SKM-1 (cell line): ENCODE measurements at regions not wholly inside any gene's neighbourhood (a gene's known extent, or its start where the extent isn't known, plus 50 kb on each side); places are given as distances from the start of the nearest gene placed in this dataset.
A peak's percentile ranks its signal among the peaks of the same experiment; 100 is the strongest.

Source experiments
- DNase-seq: peaks from one replicate; lab custom pipeline; 2025; ENCODE audit not compliant: unreplicated experiment; lab: John Stamatoyannopoulos, UW

DNA sequence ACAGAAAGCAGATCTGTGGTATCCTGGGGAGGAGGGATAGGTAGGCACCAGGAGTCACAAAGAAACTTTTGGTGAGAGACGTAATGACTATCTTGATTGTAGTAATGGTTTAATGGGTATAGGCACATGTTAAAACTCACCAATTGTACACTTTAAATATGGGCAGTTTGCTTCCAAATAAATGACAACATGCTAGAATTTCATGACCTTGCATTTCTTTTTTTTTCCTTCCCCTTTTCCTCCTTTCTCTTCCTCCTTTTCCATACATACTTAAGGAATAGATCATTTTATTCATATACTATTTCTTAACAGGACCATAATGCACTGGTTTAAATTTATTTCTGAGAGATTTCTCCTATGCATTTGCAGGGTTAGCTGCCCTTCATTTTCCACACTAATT lies 341.8 kb downstream of the TMEM182 start:
- DNase-seq = no peak

DNA sequence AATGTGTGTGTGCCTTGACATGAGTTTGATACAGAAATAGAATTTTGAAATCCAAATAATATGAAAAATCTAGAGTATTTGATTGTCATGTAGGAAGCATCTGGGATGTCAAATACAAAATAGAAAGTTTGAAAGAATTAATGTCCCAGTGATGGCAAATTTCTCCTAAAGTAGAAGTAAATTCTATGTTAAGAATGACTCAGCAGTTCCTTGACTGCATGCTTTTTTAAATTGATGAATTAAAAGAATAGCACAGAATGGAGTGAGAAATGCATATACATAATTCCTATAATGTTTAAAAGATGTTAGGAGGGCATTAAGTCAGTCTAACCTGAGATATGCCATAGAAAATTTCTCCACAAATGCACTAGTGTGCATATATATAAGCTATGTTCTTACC lies 357.5 kb downstream of the TMEM182 start:
- no peak for DNase-seq

DNA sequence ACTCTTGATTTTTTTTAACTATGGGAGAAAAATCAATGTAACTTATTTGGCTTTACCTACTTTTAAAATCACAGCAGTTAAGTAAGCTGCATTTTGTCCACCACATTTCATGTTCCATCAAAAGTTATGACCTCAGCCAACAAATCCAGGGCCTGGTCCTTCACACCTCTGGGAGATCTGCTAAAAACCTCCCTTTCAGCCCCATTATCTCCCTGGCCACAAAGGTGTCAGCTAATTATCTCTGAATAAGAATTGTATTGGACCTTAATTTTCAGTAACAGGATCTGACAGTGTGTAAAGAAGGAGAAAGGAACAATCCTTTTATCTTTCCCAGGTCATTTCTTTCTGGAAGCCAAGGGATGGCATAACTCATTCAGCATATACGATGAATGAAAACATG lies 359.3 kb downstream of the TMEM182 start:
- DNase-seq = no peak

DNA sequence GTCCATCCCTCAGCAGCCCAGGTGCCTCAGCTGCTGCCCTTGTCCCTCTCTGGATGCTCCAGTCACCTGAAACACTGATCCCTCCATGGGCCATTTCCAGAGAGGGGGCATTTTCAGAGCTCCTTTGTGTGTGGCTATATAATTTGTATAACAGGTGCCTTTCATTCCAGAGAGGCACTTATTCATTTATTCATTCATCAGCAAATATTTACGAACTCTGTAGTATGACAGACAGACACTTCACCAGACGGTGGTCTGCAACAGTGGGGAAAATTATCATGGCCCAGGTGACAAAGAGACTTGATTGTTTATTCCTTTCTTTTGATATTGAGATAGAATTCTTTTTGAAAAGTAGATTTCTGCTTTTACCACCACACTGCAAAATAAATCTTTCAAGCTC lies 361.7 kb downstream of the TMEM182 start:
- no peak for DNase-seq

DNA sequence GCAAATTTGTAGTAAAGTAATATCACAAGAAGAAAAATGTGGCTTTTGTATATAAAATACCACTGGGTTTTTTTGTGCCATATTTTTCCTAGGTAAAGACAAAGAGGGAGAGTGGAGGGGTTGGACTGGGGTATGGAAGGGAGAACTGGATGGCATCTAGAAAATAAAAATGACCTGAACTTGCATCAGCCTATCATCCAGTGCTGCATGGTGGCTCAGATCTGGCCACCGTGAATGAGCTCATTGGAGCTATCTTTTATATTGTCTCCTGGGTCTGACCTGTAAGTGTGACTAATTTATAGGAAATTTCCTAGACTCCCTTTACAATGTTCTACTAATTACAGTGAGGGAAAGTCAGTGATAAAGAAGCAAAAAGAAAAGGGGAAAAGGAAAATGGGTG lies 369.0 kb downstream of the TMEM182 start:
- no peak for DNase-seq

DNA sequence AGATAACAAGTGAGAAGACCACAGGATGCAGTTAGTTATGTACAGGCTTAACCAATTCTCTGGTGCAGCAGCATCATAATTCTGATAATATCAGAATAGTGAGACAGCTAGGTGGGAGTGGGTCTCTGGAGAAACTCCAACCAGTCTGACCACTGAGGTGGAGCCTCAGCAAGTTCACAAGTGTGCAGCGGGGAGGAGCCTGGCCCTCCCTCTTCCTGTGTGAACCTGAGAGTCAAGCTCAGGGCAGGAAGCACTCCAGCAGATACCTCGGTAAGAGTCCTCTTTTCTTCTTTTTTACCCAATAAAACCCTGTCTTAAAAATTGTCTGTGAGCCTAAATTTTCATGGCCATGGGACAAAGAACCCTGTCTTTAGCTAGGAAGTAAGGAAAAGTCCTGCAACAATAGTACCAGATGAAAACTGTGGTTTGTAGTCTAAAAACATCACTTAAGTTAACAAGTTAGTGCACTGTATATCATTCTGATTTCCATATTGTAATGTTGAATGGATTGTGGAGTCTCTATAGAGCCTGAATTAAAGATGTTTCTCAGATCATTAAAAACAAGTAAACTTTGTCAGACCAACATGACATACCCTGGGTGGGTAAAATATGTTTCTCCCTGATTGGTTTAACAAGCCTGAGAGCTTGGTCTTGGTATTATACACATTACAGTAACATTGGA lies 370.8 kb downstream of the TMEM182 start:
- no peak for DNase-seq

DNA sequence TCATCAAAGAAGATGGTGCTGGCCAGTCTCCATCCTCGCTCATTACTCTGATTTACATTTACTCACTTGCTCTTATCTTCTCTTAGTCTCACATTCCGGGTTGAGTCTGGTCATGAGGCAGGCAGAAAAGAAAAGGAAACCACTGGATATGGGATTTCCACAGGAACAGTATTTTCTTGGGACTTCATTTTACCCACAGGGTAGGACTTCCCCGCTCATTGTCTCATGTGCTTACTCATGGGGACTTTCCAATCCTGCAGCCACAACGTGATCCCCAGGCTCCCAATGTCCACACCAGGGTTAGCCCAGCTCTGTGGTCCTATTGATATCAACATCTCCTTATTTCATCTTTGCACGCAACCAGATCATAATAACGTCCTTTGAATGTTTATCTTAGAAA lies 373.8 kb downstream of the TMEM182 start:
- no peak for DNase-seq

DNA sequence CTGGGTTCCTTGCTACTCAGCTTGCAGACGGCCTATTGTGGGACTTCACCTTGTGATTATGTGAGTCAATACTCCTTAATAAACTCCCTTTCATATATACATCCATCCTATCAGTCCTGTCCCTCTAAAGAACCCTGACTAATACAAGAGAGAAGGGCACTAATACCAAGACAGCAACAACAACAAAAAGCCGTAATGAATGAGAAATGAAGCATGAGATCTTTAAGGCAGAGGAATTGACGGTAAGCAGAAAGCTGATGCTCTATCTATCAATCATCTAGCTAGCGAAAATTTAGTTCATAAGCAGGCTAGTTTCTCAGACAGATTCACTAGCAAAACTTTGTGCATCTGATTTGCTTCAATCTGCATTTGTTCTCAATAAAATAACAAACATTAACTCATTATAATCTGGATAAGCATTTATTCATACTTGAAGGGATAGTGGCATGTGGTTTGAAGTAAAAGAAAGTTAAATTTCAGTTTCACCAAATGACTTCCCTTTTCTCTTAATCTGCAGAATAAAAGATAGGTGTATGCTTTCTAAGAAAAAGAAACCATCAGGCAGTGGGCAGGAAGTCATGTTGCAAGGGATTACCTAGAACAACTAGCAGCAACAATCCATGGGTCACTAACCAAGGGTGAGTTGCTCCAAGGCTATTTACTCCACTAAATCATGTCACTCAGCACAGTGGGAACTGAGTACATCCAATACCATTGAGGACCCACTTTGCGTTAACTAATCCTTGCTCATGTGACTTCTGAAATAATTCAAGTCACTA lies 376.5 kb downstream of the TMEM182 start:
- DNase-seq = no peak

DNA sequence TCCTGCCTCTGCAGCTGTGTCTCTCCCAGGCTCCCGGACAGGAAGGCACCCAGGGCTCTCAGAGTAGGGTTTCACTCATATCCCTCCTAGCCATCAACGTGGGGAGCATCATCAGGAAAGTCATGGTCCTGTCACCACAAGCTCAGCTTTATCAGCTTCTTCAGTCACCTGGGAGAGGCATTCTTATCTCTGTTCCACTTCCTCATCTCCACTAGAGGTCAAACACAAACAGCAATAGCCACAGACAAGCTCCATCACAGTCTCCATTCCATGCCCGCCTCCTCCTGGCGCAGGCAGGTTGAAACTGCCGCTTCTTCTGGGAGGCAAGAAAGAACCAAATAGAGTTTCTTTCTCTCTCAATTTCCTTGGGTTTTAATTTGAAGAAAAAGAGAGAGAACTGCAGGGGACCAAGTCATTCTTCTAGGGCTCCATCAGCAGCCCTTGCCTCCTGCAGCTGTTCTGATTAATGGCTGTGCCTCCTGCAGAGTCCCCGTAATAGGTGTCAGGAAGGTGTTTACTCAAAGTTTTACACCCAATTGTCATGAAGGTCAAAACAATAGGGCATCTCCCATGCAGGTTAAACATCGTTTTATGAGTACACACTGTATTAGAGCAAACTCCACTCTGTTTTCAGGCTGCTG lies 377.9 kb downstream of the TMEM182 start:
- no peak for DNase-seq

DNA sequence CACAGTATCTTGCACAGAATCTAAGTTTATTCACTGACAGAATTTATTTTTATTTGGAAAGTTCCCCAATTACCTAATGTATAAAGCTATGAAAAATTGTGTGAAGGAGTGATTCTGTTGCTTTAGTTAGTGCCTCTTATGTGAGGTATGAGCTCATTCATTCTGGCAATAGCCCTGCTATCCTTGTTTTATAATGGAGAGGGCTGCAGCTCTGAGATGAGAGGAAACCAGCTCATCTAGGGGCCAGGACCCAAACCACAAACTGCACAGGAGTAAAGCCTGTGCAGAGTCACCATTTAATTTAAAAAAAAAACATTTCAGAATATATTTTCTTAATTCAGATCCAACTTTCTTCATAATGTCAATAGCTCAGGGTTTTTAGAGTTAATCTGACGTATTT lies 383.0 kb downstream of the TMEM182 start:
- no peak for DNase-seq

DNA sequence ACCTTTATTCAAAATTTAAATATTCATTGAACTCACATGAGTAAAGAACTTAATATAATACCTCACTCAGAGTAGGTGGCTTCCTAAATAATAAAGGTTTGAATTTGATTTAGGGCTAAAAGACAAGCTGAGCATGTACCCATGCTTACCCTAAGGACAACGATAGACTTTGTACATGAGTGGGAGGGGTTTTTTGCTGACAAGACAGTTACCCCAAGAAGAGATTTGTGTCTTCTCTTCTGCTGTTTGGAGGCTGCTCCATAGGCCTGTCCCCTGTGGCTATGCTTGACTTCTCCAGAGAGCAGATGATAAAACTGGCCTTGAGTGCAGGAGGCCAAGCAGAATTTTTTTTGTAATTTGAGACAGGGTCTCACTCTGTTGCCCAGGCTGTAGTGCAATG lies 383.9 kb downstream of the TMEM182 start:
- DNase-seq = no peak

DNA sequence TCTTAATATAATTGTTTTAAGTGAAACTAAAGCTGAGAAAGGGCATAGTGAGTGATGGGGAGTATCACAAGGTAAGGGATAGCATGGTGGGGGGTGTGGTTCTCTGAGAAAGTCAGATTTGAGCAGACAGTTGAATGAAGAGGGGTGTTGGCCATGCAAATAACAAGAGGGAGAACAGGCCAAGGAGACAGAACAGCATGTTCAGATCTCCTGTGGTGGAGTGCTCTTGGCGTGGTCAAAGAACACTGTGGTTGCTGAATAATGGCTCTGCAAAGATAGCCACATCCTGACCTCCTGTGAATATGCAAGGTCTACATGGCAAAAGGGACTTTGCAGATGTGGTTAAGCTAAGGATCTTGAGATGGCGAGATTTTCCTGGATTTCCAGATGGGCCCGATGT lies 389.2 kb downstream of the TMEM182 start:
- no peak for DNase-seq

DNA sequence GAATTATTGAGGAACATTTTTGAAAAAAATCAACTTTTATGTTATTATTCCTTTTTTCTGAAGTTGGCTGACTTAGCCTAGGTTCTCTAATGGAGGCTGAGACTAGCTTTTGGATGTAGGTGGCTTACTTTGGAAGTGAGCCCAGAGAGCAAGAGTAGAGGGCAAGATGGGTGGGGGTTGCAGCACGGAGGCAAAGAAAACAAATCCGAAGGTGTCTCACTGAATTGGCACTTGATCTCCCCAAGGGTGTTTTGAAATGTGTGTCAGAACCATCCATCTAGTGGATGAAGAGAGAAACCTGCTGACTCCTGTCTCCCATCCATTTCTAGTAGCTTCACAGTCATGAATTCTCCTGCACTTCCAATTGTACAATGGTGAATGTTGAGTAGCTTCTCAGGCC lies 390.7 kb downstream of the TMEM182 start:
- no peak for DNase-seq

DNA sequence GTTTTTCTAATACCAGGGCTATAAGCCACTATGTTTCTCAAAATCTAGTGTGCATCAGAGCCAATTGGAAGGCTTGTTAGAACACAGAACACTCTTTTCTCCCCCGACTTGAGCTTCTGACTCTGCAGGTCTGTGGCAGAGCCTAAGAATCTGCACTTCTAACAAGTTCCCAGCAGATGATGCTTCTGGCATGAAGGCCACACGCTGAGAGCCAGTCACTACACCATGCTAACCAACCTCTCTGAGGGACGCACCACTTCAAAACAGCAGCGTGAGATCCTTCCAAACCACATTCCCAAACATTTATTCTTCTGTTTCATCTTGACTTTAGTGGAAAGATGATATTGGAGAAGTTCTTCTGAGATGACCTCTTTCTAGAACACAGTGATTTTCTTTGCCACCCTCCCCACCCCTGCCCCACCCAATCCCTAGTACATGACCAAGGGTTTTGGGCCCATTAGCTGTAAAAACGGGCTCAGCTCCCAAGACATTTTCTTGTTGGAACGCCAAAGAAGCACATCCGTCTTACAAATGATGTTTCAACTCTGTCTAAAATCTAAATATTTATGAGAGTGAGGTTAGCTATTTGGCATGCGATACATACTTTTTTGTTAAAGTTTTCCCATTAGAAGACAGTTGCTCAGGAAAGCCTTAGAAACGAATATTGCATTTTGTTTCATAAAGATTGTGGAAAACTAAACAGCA lies 391.9 kb downstream of the TMEM182 start:
- DNase-seq = no peak

DNA sequence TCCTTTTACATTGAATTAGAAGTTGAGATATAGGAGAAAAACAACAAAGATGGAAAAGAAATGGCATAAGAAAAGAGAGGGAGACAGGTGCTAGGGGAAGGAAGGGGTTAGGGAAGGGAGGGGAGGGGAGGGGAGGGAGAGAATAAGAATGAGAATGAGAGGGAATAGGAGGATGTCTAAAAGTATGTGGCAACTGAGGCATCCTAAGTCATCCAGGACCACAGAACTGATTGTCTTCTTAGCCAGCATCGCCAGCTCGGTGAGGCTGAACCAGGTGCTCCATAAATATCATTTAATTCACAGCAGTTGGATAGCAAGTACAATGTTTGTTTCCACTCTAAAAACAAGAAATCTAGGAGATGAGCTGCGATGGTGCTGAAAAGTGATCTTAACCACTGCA lies 393.5 kb downstream of the TMEM182 start:
- DNase-seq = no peak

DNA sequence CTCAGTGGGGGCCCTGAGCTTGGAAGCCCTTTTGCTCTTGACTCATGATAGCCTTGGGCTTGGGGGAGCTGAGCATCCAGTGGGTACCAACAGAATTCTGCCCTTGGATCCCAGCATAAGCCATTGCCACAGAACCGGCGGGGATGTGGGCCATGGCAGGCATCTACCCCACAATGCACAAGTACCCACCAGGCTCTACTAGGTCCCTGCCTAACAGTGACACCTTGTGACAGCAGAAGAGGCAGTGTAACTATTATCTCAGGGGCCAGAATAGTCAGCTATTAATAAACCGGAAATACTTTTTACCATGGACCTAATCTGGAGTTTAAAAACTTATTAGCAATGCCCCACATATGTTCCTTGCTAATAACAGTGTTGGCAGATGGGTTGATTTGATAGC lies 397.2 kb downstream of the TMEM182 start:
- DNase-seq = no peak

DNA sequence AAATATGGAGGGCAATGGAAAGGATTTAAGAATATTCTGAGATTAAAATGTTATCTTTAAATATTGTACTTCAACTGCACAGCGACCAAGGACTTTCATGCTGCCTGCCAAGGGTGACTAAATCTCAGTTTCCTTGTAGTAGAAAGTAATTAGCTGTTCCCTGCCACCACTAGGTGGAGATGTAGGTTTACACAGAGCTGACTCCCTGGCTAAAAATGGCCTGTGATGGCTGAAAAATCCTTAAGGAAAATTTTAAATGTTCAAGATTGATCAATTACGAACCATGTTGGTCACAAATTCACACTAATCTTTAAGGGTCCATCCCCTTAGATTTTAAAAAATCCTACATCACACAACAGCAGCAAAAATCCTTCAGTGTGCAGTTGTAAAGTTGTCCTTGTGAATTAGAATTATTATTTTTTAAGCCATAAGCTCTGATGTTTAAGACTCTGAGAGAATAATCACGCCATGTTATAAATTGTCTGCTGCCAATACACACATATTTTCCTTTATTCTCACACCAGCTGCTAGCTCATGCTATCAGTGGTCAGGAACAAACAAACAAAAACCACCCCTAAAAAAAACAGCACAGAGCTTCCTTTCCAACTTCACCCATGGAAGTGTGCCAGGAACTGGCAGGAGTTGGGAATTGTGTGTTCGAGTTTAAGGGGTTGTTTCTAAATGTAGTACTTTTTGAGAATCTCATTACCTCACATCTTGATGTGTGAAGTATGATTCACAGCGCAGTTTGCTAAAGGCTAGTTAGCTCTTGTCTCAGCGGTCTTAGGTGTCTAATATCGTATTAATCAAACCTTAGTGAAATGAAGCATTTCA lies 399.8 kb downstream of the TMEM182 start:
- peak; percentile 41 for DNase-seq

DNA sequence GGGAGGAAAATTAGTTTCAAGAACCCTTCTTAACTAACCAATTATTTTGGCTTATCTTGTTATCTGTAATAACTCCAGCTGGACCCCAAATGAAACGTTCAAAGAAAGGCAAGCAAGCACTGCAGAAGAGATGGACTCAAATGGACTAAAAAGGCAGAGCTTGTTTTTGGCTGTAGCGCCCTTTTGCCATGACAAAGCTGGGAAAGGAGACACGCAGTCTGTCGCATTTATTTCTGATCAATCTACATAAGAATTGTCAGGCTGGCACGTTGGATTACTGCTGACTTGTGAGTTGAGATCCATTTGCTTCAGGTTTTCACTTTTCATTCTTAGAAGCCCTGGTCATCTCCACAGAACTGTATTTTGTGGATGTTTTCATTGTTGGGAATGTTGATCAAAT lies 402.9 kb downstream of the TMEM182 start:
- no peak for DNase-seq

DNA sequence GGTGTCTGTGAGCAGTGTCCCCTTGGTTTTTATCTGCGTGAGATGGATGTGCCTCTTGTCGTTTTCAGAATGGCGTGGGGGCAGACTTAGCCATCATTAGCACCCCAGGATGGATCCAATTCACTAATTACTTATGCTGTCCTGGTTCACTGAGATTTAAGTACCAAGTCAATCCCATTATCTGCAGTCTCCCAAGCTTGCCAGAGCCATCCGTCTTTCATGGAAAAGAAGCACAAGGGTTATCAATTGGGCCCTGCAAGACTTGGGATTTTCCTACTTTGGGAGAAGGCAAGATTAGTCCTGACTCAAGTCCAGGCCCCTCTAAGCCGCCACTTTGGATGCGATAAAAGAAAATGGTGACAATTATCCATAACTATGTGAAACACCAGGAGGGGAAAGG lies 404.0 kb downstream of the TMEM182 start:
- DNase-seq = no peak

DNA sequence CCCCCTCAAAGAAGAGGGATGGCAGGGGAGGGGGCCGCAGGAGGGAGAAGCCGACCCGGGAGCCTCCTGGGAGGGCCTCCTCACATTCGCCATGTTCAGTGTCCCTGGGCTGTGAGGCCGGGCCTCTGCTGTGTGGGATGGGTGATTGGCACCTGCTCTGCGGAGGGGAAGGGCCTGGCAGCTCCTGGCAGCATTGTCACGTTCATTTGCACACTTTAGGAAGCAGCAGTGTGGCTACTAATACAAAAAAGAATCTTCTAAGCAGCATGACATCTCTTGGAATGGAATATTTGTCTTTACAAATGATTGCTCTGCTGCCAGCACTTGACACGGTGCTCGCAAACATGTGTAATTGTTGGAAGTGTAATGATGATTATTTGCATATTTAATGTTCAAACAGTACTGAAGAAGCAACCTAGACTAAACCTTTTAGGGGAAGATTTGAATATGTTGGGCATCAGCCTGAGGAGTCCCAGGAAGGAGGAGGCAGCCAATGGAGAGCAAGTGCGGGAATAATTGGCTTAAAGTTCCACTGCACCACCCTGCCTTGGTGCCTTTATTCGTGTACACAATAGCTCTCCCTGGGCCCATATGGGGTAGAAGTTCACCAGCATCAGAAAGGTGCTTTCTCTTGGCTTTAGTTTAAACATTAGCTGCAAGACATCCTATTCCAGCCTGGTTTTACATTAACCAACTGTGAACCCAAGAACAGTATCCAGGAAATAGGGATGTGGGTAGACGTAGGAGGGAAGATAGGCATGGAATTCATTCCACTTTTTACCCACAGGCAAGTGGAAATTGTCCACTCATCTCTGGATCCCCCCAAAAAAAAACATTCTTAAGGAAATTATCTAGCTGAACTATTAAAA lies 404.9 kb downstream of the TMEM182 start:
- DNase-seq = no peak
